ENCODE measurements at regions not wholly inside any gene's neighbourhood (a gene's known extent, or its start where the extent isn't known, plus 50 kb on each side); places are given as distances from the start of the nearest gene placed in this dataset.

DNA sequence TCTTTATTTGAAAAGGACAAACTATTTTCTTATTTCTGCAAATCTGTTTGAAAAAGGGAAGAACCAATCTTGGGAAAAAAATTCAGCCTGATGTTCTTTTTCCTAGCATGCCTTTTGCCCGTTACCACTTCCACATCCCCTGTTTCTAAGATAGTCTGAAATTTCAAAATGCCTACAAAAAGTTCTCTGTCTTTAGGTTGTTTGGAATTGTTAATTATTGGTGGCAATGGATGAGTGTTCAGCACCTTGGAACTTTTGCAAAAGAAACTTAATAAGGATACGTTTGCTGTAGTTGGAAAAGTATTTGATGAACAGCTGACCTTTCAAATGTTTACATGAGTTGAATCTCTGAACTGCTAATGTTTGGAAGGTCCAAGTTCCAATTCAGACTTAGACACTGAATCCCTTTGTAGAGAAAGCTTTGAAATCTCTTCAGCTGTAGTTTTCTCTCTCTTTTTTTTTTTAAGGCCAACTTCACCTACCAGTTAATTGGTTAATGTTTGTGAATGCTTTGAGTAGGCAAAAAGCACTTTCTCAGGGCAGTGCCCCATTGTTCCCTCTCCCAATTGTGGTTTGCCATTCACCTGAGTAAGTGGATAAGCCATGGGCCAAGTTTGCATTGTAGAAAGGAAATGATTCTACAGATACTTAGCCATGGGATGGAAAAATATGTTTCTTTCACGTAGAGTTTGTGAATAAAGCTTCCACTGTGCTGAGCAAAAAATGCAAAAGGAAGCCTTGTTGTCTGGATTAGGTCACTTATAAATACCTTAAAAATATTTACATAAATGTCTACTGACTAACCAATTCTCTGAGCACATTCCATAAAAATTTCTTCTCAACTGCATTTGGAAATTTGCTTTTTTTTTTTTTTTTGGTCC is 156.4 kb upstream of the ELL2 start (continued):
- TF ChIP-seq CHD7 (IDR thresholded peaks at IDR 0.05; ENCODE audit: insufficient replicate concordance, low read length) (no peak), ASH2L (IDR thresholded peaks at IDR 0.05; ENCODE audit: low read length) (no peak), TAF7 (optimal IDR thresholded peaks at IDR 0.05; ENCODE audit: borderline replicate concordance, low read depth, low read length) (no peak), EZH2 (IDR thresholded peaks at IDR 0.05; ENCODE audit: low read depth, low read length, severe bottlenecking) (no peak), GABPA (IDR thresholded peaks at IDR 0.05; ENCODE audit: borderline replicate concordance, insufficient read depth, low read length) (no peak), CBX5 (IDR thresholded peaks at IDR 0.05; ENCODE audit: low read depth, low read length) (no peak)

Data from H1 (cell line).